IMR-90 (cell line): ENCODE measurements at regions not wholly inside any gene's neighbourhood (a gene's known extent, or its start where the extent isn't known, plus 50 kb on each side); places are given as distances from the start of the nearest gene placed in this dataset.

Experiments
- ATAC-seq: fragments of 200-7000 bp; cut with Tn5 transposase; 2 replicates; pipeline ENCODE4 v1.9.1; 2020; ENCODE audit warnings: low read depth, mild to moderate bottlenecking, moderate library complexity
- BruUV-seq: library from RNA; stranded (reverse); fragments of 400-500 nt; replicated peaks from 2 replicates; lab custom pipeline; 2021; lab: Mats Ljungman, UMichigan
- CTCF ChIA-PET: fragments of 300-600 bp; formaldehyde crosslinking; extraction: SDS; loops from one replicate; lab custom pipeline; 2021; ENCODE audit warnings: antibody characterized with exemption; lab: Yijun Ruan, JAX
- POLR2A ChIA-PET: fragments of 300-600 bp; sonication (Branson Sonifier 250); formaldehyde crosslinking; loops from one replicate; lab custom pipeline; 2022; ENCODE audit warnings: antibody characterized with exemption; ENCODE audit not compliant: unreplicated experiment; lab: Charles Lee
- DNase-seq: peaks from one replicate; pipeline ENCODE4 v3.0.0; 2013
- H2AFZ ChIP-seq: replicated peaks from 2 replicates; pipeline ENCODE3; 2013; ENCODE audit warnings: low read length, mild to moderate bottlenecking; ENCODE audit not compliant: poor library complexity
- H2AK5ac ChIP-seq: 2 replicates; pipeline ENCODE4 v1.6.1; 2013; ENCODE audit warnings: low read depth, low read length, inconsistent platforms
- H2AK9ac ChIP-seq: replicated peaks from 2 replicates; pipeline ENCODE3; 2013; ENCODE audit warnings: mild to moderate bottlenecking, low read depth, low read length, moderate library complexity; ENCODE audit not compliant: poor library complexity
- H2BK120ac ChIP-seq: 2 replicates; pipeline ENCODE4 v1.6.1; 2013; ENCODE audit warnings: low read depth, low read length, inconsistent platforms
- H2BK15ac ChIP-seq: 3 replicates; pipeline ENCODE4 v1.6.1; 2013; ENCODE audit warnings: low read depth, low read length, inconsistent platforms
- H2BK20ac ChIP-seq: 2 replicates; pipeline ENCODE4 v1.6.1; 2013; ENCODE audit warnings: low read depth, mild to moderate bottlenecking, inconsistent platforms, low read length, moderate library complexity
- H2BK5ac ChIP-seq: 2 replicates; pipeline ENCODE4 v1.6.1; 2013; ENCODE audit warnings: mild to moderate bottlenecking, low read depth, low read length, inconsistent platforms; ENCODE audit not compliant: poor library complexity, severe bottlenecking
- H3K14ac ChIP-seq: replicated peaks from 2 replicates; pipeline ENCODE4 v1.6.1; 2013; ENCODE audit warnings: low read depth, low read length, inconsistent platforms
- H3K18ac ChIP-seq: 2 replicates; pipeline ENCODE4 v1.6.1; 2013; ENCODE audit warnings: low read depth, low read length, control low read depth
- H3K23ac ChIP-seq: 2 replicates; pipeline ENCODE4 v1.6.1; 2013; ENCODE audit warnings: low read depth, low read length, inconsistent platforms
- H3K27ac ChIP-seq: 2 replicates; pipeline ENCODE4 v1.5.1; 2013; ENCODE audit warnings: mild to moderate bottlenecking, control low read depth, low read length; ENCODE audit not compliant: insufficient read depth
- H3K27me3 ChIP-seq: 2 replicates; pipeline ENCODE4 v1.6.1; 2013; ENCODE audit warnings: low read length; ENCODE audit not compliant: control insufficient read depth, insufficient read depth
- H3K36me3 ChIP-seq: 2 replicates; pipeline ENCODE4 v1.6.1; 2013; ENCODE audit warnings: low read length, mixed read lengths; ENCODE audit not compliant: control insufficient read depth, insufficient read depth
- H3K4ac ChIP-seq: 2 replicates; pipeline ENCODE4 v1.6.1; 2013; ENCODE audit warnings: low read depth, low read length, inconsistent platforms
- H3K4me1 ChIP-seq: 2 replicates; pipeline ENCODE4 v1.6.1; 2013; ENCODE audit warnings: low read length, mixed read lengths; ENCODE audit not compliant: control insufficient read depth, insufficient read depth
- H3K4me2 ChIP-seq: 2 replicates; pipeline ENCODE4 v1.6.1; 2013; ENCODE audit warnings: low read depth, mild to moderate bottlenecking, control low read depth, low read length, moderate library complexity
- H3K4me3 ChIP-seq: 2 replicates; pipeline ENCODE4 v1.5.1; 2013; ENCODE audit warnings: low read depth, mild to moderate bottlenecking, control low read depth, low read length, moderate library complexity; ENCODE audit not compliant: insufficient read depth
- H3K56ac ChIP-seq: 2 replicates; pipeline ENCODE4 v1.6.1; 2013; ENCODE audit warnings: low read length, inconsistent platforms; ENCODE audit not compliant: insufficient read depth; ENCODE audit errors: extremely low read depth
- H3K79me1 ChIP-seq, 2 experiments: 2 replicates each; pipeline ENCODE4 v1.6.1; 2013; ENCODE audit warnings: low read length in 2 of 2, inconsistent platforms in 1 of 2, low read depth in 1 of 2
- H3K9ac ChIP-seq: 2 replicates; pipeline ENCODE4 v1.6.1; 2013; ENCODE audit warnings: low read depth, low read length, control low read depth
- H3K9me1 ChIP-seq: 2 replicates; pipeline ENCODE4 v1.6.1; 2013; ENCODE audit warnings: low read length, inconsistent platforms; ENCODE audit not compliant: insufficient read depth
- H3K9me3 ChIP-seq: 2 replicates; pipeline ENCODE4 v1.6.1; 2013; ENCODE audit warnings: low read length; ENCODE audit not compliant: control insufficient read depth, insufficient read depth
- H4K20me1 ChIP-seq: 2 replicates; pipeline ENCODE4 v1.6.1; 2013; ENCODE audit warnings: low read length, inconsistent platforms; ENCODE audit not compliant: insufficient read depth
- H4K5ac ChIP-seq: 2 replicates; pipeline ENCODE4 v1.6.1; 2013; ENCODE audit warnings: mild to moderate bottlenecking, low read depth, low read length, control low read depth
- H4K8ac ChIP-seq, 2 experiments: 2 replicates each; pipeline ENCODE4 v1.6.1; 2013; ENCODE audit warnings: low read depth in 2 of 2, low read length in 2 of 2, control low read depth in 1 of 2, inconsistent platforms in 1 of 2
- H4K91ac ChIP-seq: 2 replicates; pipeline ENCODE4 v1.6.1; 2013; ENCODE audit warnings: low read depth, low read length, inconsistent platforms; ENCODE audit not compliant: insufficient read depth
- MAZ ChIP-seq: IDR thresholded peaks from 2 replicates; pipeline ENCODE4 v1.6.1; 2012; ENCODE audit warnings: low read depth, mild to moderate bottlenecking, low read length, improper control_type of control experiment, moderate library complexity, borderline replicate concordance
- MXI1 ChIP-seq: IDR thresholded peaks from 2 replicates; pipeline ENCODE4 v1.6.1; 2012; ENCODE audit warnings: low read depth, mild to moderate bottlenecking, low read length, moderate library complexity, borderline replicate concordance
- RAD21 ChIP-seq: IDR thresholded peaks from 2 replicates; pipeline ENCODE4 v1.6.1; 2012; ENCODE audit warnings: low read length, improper control_type of control experiment
- RCOR1 ChIP-seq: IDR thresholded peaks from 2 replicates; pipeline ENCODE4 v1.6.1; 2012; ENCODE audit warnings: mild to moderate bottlenecking, low read length, improper control_type of control experiment; ENCODE audit not compliant: insufficient replicate concordance
- WGBS, 2 experiments: methylation state at CpG; one replicate each; pipeline versions ENCODE4 v1.1.5 to v1.1.7; 2013; ENCODE audit warnings: missing lambda C conversion rate in 2 of 2; ENCODE audit not compliant: insufficient read length in 1 of 2; ENCODE audit errors: extremely low coverage in 2 of 2; 5-methylcytosine and 5-hydroxymethylcytosine counted together
- dilution Hi-C: fragments of 300-500 bp; cut with HindIII; formaldehyde crosslinking; loops from one replicate; pipeline ENCODE4 v1.14.3; 2018; ENCODE audit warnings: low sequenced_read_pairs; ENCODE audit not compliant: unreplicated experiment
- in situ Hi-C: fragments of 300-500 bp; cut with MboI; formaldehyde crosslinking; loops from 3 replicates; pipeline ENCODE4 v1.14.3; 2019; ENCODE audit warnings: low sequenced_read_pairs, inconsistent platforms, mixed read lengths
- intact Hi-C: fragments of 100-400 bp; cut with micrococcal nuclease; formaldehyde crosslinking; loops from 2 replicates; pipeline ENCODE4 v1.10.0; 2022
- TF ChIP-seq, protein P1 (sequence below): fragments of 150-350 bp; IDR thresholded peaks from 2 replicates; pipeline ENCODE4 v1.6.1; 2016; ENCODE audit warnings: low read depth, mild to moderate bottlenecking, low read length, moderate library complexity, borderline replicate concordance
- TF ChIP-seq, protein P2 (sequence below): conservative IDR thresholded peaks from 2 replicates; pipeline ENCODE4 v1.5.1; 2012; ENCODE audit warnings: mild to moderate bottlenecking, low read depth, low read length, improper control_type of control experiment

- Histone ChIP-seq H3K23ac (no peak overlapping the region), H3K4me1 (no peaks in the 10 kb centered on the region), H2AK9ac (no peak overlapping the region), H3K4me3 (no peak overlapping the region), H3K27ac (no peak overlapping the region), H2BK120ac (no peak overlapping the region), H4K20me1 (no peaks in the 10 kb centered on the region), H3K9me1 (no peaks in the 10 kb centered on the region), H4K8ac (no peak overlapping the region), H3K9ac (no peak overlapping the region), H2AFZ (no peak overlapping the region), H2BK15ac (no peak overlapping the region), H3K36me3 (no peaks in the 10 kb centered on the region), H3K56ac (no peak overlapping the region), H3K9me3 (no peaks in the 10 kb centered on the region), H3K4ac (no peak overlapping the region), H3K79me1 (no peaks in the 10 kb centered on the region), H3K4me2 (no peak overlapping the region), H2BK20ac (no peak overlapping the region), H3K27me3 (peaks cover 8% of the 10 kb centered on the region), H2AK5ac (no peak overlapping the region), H3K14ac (no peak overlapping the region), H2BK5ac (no peak overlapping the region), H3K18ac (no peak overlapping the region), H4K5ac (no peak overlapping the region), H4K91ac (no peak overlapping the region)
- no peak for DNase-seq
- POLR2A ChIA-PET, result no interaction called here
- CTCF ChIA-PET, result no interaction called here
- in situ Hi-C loops (no loop called here), intact Hi-C loops (no loop called here), dilution Hi-C loops (no loop called here)
- WGBS, 2 experiments, result 60% methylated on average over 1 of the region's 5 CpGs; no CpG with 5 or more reads in 1 of the 2 experiments
- TF ChIP-seq MAZ (no peak), RCOR1 (no peak), RAD21 (no peak), MXI1 (no peak)
- TF ChIP-seq, protein P1, sequence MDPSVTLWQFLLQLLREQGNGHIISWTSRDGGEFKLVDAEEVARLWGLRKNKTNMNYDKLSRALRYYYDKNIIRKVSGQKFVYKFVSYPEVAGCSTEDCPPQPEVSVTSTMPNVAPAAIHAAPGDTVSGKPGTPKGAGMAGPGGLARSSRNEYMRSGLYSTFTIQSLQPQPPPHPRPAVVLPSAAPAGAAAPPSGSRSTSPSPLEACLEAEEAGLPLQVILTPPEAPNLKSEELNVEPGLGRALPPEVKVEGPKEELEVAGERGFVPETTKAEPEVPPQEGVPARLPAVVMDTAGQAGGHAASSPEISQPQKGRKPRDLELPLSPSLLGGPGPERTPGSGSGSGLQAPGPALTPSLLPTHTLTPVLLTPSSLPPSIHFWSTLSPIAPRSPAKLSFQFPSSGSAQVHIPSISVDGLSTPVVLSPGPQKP, result no peak
- TF ChIP-seq, protein P2, sequence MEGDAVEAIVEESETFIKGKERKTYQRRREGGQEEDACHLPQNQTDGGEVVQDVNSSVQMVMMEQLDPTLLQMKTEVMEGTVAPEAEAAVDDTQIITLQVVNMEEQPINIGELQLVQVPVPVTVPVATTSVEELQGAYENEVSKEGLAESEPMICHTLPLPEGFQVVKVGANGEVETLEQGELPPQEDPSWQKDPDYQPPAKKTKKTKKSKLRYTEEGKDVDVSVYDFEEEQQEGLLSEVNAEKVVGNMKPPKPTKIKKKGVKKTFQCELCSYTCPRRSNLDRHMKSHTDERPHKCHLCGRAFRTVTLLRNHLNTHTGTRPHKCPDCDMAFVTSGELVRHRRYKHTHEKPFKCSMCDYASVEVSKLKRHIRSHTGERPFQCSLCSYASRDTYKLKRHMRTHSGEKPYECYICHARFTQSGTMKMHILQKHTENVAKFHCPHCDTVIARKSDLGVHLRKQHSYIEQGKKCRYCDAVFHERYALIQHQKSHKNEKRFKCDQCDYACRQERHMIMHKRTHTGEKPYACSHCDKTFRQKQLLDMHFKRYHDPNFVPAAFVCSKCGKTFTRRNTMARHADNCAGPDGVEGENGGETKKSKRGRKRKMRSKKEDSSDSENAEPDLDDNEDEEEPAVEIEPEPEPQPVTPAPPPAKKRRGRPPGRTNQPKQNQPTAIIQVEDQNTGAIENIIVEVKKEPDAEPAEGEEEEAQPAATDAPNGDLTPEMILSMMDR, result no peak
- no TSS peak for BruUV-seq
- ATAC-seq, result no peak
These were observed 107.6 kb downstream of the ZNF664 start for GRCh38 chr12:124080649-124081048.
